HG03135 (cell line): ENCODE measurements at regions not wholly inside any gene's neighbourhood (a gene's known extent, or its start where the extent isn't known, plus 50 kb on each side); places are given as distances from the start of the nearest gene placed in this dataset.

Experiments
- ATAC-seq: cut with Tn5 transposase; IDR thresholded peaks from one replicate; pipeline ENCODE4 v1.9.1; 2021; ENCODE audit warnings: mild to moderate bottlenecking, moderate library complexity; ENCODE audit not compliant: unreplicated experiment

- no peak for ATAC-seq
Observed at GRCh38 chr22:49042066-49042465, 785.6 kb downstream of the BRD1 start.

- ATAC-seq, result no peak
Observed at GRCh38 chr22:49040754-49041467, 786.8 kb downstream of the BRD1 start.

- no peak for ATAC-seq
Observed at GRCh38 chr22:49040111-49040510, 787.6 kb downstream of the BRD1 start.

- no peak for ATAC-seq
Observed at GRCh38 chr22:49039625-49040024, 788.0 kb downstream of the BRD1 start.

- ATAC-seq, result no peak
Observed at GRCh38 chr22:49037701-49038245, 789.9 kb downstream of the BRD1 start.

GRCh38 chr22:49036513-49036912 is 791.2 kb downstream of the BRD1 start:
- ATAC-seq, result no peak

- no peak for ATAC-seq
Observed at GRCh38 chr22:49035818-49036457, 791.7 kb downstream of the BRD1 start.

- no peak for ATAC-seq
Observed at GRCh38 chr22:49034836-49035817, 792.5 kb downstream of the BRD1 start.

GRCh38 chr22:49033616-49034015 is 794.1 kb downstream of the BRD1 start:
- ATAC-seq, result no peak

- no peak for ATAC-seq
Observed at GRCh38 chr22:49032821-49033220, 794.9 kb downstream of the BRD1 start.

- no peak for ATAC-seq
Observed at GRCh38 chr22:49031746-49032330, 795.8 kb downstream of the BRD1 start.

- ATAC-seq, result no peak
Observed at GRCh38 chr22:49028111-49028510, 799.6 kb downstream of the BRD1 start.

- ATAC-seq, result no peak
Observed at GRCh38 chr22:49027368-49027670, 800.4 kb downstream of the BRD1 start.

- no peak for ATAC-seq
Observed at GRCh38 chr22:49026494-49027367, 800.9 kb downstream of the BRD1 start.

GRCh38 chr22:49025791-49026493 is 801.7 kb downstream of the BRD1 start:
- ATAC-seq, result no peak

GRCh38 chr22:49024775-49025440 is 802.8 kb downstream of the BRD1 start:
- no peak for ATAC-seq

- ATAC-seq, result no peak
Observed at GRCh38 chr22:49023879-49024774, 803.5 kb downstream of the BRD1 start.
